NCI-H524 (cell line): ENCODE measurements at regions not wholly inside any gene's neighbourhood (a gene's known extent, or its start where the extent isn't known, plus 50 kb on each side); places are given as distances from the start of the nearest gene placed in this dataset.
A peak's percentile ranks its signal among the peaks of the same experiment; 100 is the strongest.
"Not testable (repeated sequence)": the region's sequence is repeated elsewhere in the genome, so short reads cannot be mapped to it uniquely, and the experiment has no call there.

Source experiments
- DNase-seq, 2 experiments: peaks; one replicate each; lab custom pipeline; 2025; lab: John Stamatoyannopoulos, UW

- no peak for DNase-seq
These were observed 76.3 kb upstream of the C7orf33 start for GRCh38 chr7:148514236-148514635.

DNA sequence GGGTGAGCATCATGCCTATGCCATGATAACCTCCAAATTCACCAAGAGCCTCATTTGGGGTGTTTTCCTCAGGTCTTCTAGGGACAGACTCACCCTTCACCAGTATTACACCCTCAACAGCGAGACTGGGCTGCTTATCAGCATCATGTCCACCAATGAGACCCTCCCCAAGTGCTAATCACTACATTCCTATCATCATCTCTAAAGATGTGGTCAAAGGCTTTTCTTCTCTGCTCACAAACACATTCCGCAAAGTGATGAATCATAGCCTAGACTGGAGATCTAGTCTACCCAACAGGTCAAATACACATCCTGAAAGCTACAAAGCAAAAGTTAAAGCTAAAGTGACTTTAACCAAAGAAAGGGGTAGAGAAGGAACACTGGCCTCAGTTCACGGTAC lies 75.3 kb upstream of the C7orf33 start:
- no peak for DNase-seq

DNA sequence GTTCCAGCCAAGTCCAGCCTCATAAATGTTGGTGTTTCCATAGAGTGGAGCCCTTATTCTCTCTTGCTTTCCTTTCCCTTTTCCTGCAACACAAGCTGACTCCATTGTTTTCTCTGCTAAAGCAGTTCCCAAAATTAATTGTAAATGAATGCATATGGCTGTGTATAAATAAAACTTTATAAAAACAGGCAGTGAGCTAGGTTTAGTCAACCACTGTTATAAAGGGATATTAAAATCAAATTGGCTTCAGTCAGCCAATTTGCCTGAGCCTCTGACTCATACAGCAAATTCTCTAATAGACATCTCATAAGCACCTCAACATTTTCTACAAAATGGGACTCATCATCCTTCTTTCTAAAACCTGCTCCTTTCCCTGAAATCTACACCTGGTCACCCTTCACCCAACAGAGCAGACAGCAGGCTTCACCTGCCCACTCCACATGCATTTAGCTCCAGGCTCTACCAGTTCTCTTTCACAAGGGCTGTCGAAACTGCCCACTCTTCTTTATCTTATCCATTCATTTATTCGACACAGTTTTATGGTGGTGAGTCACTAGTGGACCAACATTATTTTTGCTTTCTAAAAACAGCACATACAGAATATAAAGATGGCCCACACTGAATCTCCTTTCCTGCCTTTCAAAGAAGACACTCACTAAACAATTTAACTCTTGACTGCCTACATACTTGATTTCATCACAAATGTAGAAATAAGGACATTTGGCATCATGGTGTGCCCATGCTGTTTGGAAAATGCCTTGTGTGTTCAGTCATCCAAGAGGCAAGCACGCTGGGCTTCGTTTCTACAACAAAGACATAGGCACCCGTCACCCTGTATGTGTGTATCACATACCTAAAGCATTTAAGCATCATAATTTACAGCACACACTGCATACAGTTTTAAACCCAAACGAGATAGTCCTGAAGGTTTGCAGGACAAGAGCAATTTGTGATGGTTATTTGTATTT lies 74.6 kb upstream of the C7orf33 start:
- DNase-seq: no peak

DNA sequence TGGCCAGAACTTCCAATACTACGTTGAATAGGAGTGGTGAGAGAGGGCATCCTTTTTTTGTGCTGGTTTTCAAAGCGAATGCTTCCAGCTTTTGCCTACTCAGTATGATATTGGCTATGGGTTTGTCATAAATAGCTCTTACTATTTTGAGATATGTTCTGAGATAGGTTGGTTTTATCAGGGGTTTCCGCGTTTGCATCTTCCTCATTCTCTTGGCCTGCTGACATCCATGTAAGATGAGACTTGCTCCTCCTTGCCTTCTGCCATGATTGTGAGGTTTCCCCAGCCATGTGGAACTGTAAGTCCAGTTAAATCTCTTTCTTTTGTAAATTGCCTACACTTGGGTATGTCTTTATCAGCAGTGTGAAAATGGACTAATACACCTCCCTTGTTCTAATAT lies 71.2 kb upstream of the C7orf33 start:
- not testable (repeated sequence) for DNase-seq

DNA sequence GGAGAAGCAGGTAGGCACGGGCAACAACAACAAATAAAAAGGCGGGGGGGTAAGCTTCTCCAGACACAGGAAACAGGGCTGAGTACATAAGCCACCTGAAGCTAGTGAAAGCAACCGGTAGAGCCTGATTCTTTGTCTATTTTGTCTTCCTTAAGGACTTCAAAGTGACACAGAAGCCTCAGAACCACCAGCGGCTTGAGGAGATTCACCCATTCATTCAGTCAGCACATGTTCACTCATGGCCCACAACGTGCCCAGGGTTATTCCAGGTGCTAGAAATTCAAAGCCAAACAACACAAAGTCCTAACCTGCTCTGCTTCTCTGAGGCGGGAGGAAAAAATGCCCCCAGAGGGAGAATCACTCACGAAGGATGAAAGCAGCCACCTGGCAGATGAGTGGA lies 69.3 kb upstream of the C7orf33 start:
- no peak for DNase-seq

- DNase-seq: no peak
These were observed 67.0 kb upstream of the C7orf33 start for GRCh38 chr7:148523550-148523949.

DNA sequence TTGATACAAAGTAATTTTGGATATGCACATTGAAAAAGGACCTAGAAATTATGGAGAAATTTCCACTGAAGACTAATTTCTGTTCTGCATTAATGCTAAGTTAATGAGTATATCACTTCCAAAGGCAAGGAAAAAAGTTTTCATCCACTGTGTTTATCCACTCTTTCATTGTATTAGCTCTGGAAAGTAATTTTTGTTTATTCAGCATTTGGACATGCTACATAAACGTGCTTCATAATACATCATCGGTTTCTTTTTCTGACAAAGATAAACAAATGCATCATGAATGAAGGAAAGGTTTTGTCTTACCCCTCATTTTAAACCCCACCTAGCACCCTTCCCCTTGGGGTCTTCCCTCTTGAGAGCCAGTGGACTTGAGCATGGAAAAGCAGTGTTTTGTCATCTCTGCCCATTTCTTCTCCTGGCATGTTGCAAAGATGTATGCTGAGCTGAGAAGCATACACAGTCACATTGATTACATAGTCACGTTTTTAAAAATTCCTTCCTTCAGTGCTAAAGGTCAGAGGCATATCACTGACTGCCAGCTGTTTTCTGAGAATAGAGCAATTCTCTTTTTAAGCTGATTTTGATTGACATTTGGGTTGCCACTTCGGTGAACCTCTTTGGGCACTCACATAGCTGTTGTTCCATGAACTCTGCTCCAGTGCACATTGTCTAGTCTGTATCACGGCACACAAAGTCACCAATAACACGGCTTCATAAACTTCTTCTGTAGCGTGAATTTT lies 65.9 kb upstream of the C7orf33 start:
- no peak for DNase-seq

- DNase-seq: peak; percentile 83 to 89
These were observed 62.8 kb upstream of the C7orf33 start for GRCh38 chr7:148527717-148528168.

DNA sequence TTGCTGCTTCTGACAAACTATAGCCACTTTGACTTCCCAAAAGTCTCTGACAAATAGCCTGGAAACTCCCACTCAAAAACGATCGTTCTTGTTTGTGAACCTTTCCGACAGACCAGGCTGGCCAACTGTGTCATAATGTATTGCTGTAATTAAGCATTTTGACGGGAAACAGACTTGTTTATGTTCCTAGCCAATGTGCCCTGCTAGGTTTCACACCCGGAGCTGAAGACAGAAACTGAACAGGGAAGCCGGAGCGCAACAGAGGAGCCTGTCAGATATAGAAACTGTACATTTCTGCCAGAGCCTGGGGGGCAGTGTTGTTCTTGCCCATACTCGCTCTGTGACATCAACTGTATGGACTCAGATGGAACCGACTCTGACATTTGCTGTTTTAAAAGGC lies 55.3 kb upstream of the C7orf33 start:
- DNase-seq: peak in 1 of 2 experiments; percentile 30

GRCh38 chr7:148537435-148537834 lies 53.1 kb upstream of the C7orf33 start:
- no peak for DNase-seq

DNA sequence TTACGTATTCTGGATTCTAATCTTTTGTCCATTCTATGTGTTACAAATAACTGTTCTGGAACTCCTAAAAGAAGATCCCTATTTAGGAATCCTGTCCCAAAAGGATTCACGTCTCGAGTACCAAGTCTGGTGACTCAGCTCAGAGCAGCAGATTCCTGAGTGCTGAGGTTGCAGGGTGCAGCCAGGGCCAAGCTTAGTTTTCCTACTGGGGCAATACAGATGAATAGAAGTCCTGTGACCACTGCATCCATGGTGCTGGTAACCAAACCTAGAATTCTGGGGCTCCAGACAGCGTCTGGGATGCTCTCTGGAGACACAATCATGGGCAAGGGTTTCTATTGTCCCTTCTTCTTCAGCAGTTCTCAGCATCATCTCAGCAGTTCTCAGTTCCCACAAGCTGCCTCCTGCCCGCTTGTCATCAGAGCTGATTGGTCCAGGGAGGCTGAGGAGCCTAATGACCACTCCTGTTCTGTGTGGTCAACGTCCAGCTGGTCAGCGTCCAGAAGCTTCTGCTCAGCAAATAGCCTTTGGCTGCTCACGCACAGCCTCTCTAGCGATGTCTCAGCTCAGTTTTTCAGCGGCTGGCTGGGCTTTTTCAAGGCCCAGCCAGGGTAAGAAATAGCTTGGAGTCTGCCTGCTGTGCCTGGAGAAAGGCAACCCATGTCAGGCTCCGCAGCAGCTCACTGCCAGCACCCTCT lies 50.4 kb upstream of the C7orf33 start:
- DNase-seq: no peak
